Hepatocyte (in vitro differentiated cells): ENCODE measurements at regions not wholly inside any gene's neighbourhood (a gene's known extent, or its start where the extent isn't known, plus 50 kb on each side); places are given as distances from the start of the nearest gene placed in this dataset.

Source experiments
- EZH2 ChIP-seq: fragments of 200-600 bp; sonication (generic); IDR thresholded peaks from 2 replicates; pipeline ENCODE4 v1.6.1; 2016; ENCODE audit warnings: antibody characterized with exemption, mild to moderate bottlenecking, borderline replicate concordance
- EZH2phosphoT487 ChIP-seq: fragments of 200-600 bp; sonication (generic); IDR thresholded peaks from one replicate; pipeline ENCODE4 v1.6.1; 2018; ENCODE audit warnings: antibody characterized with exemption, mild to moderate bottlenecking, low read depth, moderate library complexity; ENCODE audit not compliant: unreplicated experiment, severe bottlenecking
- TF ChIP-seq, protein P1 (sequence below): fragments of 200-600 bp; sonication (generic); IDR thresholded peaks from 2 replicates; pipeline ENCODE4 v1.5.1; 2016; ENCODE audit warnings: antibody characterized with exemption, mild to moderate bottlenecking; ENCODE audit not compliant: poor library complexity

DNA sequence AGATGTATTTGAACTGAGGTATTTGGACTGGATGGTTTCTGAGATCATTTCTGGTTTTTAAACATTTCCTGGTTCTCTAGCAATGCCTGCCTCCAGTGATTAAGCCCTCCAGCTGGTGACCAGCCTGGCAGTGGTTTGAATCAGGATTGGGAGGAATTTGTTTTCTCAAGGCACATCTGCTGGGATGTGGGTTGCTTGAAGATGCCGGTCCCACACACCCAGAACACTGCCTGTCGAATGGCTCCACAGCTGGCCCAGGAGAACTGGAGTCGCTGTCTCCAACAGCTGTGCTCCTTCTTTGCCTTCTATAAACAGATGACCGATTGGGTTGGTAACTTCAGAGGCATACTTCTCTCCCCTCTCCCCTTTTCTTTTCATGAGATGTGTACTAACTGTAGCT is 258.0 kb upstream of the DDHD1 start:
- TF ChIP-seq, protein P1, sequence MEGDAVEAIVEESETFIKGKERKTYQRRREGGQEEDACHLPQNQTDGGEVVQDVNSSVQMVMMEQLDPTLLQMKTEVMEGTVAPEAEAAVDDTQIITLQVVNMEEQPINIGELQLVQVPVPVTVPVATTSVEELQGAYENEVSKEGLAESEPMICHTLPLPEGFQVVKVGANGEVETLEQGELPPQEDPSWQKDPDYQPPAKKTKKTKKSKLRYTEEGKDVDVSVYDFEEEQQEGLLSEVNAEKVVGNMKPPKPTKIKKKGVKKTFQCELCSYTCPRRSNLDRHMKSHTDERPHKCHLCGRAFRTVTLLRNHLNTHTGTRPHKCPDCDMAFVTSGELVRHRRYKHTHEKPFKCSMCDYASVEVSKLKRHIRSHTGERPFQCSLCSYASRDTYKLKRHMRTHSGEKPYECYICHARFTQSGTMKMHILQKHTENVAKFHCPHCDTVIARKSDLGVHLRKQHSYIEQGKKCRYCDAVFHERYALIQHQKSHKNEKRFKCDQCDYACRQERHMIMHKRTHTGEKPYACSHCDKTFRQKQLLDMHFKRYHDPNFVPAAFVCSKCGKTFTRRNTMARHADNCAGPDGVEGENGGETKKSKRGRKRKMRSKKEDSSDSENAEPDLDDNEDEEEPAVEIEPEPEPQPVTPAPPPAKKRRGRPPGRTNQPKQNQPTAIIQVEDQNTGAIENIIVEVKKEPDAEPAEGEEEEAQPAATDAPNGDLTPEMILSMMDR = no peak
- TF ChIP-seq EZH2 = no peak
- no peak for TF ChIP-seq EZH2phosphoT487
